Endothelial cell of umbilical vein (primary cell): ENCODE measurements at regions not wholly inside any gene's neighbourhood (a gene's known extent, or its start where the extent isn't known, plus 50 kb on each side); places are given as distances from the start of the nearest gene placed in this dataset.

ENCODE experiments used
- BruUV-seq: library from RNA; stranded (reverse); fragments of 400-500 nt; replicated peaks from 2 replicates; lab custom pipeline; 2021; lab: Mats Ljungman, UMichigan
- CTCF ChIA-PET: fragments of 300-600, 350-600 bp; sonication (Branson Sonifier 250); formaldehyde crosslinking; loops from one replicate; lab custom pipeline; 2021; ENCODE audit warnings: antibody characterized with exemption, inconsistent platforms; lab: Charles Lee
- POLR2A ChIA-PET: fragments of 300-600, 350-600 bp; sonication (Branson Sonifier 250); formaldehyde crosslinking; loops from one replicate; lab custom pipeline; 2021; ENCODE audit warnings: antibody characterized with exemption, inconsistent platforms; lab: Charles Lee
- DNase-seq: peaks from one replicate; pipeline ENCODE4 v3.0.0-alpha.2; 2011; ENCODE audit warnings: low read depth, low spot score
- FAIRE-seq: peaks from 2 replicates; lab custom pipeline; 2011; peaks lifted over from hg19 to GRCh38; lab: Jason Lieb, UNC
- H2AFZ ChIP-seq: 2 replicates; pipeline ENCODE4 v1.6.0; 2012; ENCODE audit warnings: low read depth, low read length, control low read depth, inconsistent platforms
- H3K27ac ChIP-seq: 2 replicates; pipeline ENCODE4 v1.5.1; 2011; ENCODE audit warnings: low read depth, mild to moderate bottlenecking, control low read depth, low read length, moderate library complexity; ENCODE audit not compliant: insufficient read depth
- H3K27me3 ChIP-seq, 2 experiments: 2 replicates each; pipeline versions ENCODE4 v1.6.0 to v1.6.1; 2011; ENCODE audit warnings: low read length in 2 of 2, mixed read lengths in 1 of 2; ENCODE audit not compliant: control insufficient read depth in 2 of 2, insufficient read depth in 2 of 2
- H3K36me3 ChIP-seq, 2 experiments: 2 replicates in 1 of 2; 3 replicates in 1 of 2; pipeline ENCODE4 v1.5.1; 2011; ENCODE audit warnings: low read length in 2 of 2, mild to moderate bottlenecking in 1 of 2, moderate library complexity in 1 of 2; ENCODE audit not compliant: control insufficient read depth in 2 of 2, insufficient read depth in 2 of 2; ENCODE audit errors: extremely low read depth in 1 of 2
- H3K4me1 ChIP-seq: 3 replicates; pipeline ENCODE4 v1.5.1; 2011; ENCODE audit warnings: mild to moderate bottlenecking, low read length; ENCODE audit not compliant: control insufficient read depth, insufficient read depth; ENCODE audit errors: extremely low read depth
- H3K4me2 ChIP-seq: 2 replicates; pipeline ENCODE4 v1.6.1; 2011; ENCODE audit warnings: low read length, control low read depth, mixed read lengths; ENCODE audit not compliant: insufficient read depth
- H3K4me3 ChIP-seq, 3 experiments: fragments of 200-600 bp in 1 of 3; sonication (generic), shearing (Covaris generic) in 1 of 3; replicated peaks in 1 of 3; 2 replicates each; pipeline ENCODE4 v1.5.1; 2011 to 2016; ENCODE audit warnings: control low read depth in 3 of 3, low read length in 3 of 3, mild to moderate bottlenecking in 2 of 3, inconsistent platforms in 1 of 3, low read depth in 1 of 3, moderate library complexity in 1 of 3; ENCODE audit not compliant: insufficient read depth in 1 of 3
- H3K79me2 ChIP-seq: 2 replicates; pipeline ENCODE4 v1.6.0; 2012; ENCODE audit warnings: low read length, inconsistent platforms; ENCODE audit not compliant: control insufficient read depth, insufficient read depth
- H3K9ac ChIP-seq: replicated peaks from 2 replicates; pipeline ENCODE3; 2011; ENCODE audit warnings: low read length, control low read depth; ENCODE audit not compliant: insufficient read depth; ENCODE audit errors: extremely low read depth
- H3K9me1 ChIP-seq: replicated peaks from 3 replicates; pipeline ENCODE4 v1.6.0; 2011; ENCODE audit warnings: mild to moderate bottlenecking, low read length; ENCODE audit not compliant: control insufficient read depth, insufficient read depth; ENCODE audit errors: extremely low read depth
- H3K9me3 ChIP-seq: replicated peaks from 2 replicates; pipeline ENCODE4 v1.5.1; 2012; ENCODE audit warnings: low read length, inconsistent platforms; ENCODE audit not compliant: control insufficient read depth, insufficient read depth
- H4K20me1 ChIP-seq: replicated peaks from 2 replicates; pipeline ENCODE3; 2011; ENCODE audit warnings: mild to moderate bottlenecking, low read length; ENCODE audit not compliant: control insufficient read depth, insufficient read depth; ENCODE audit errors: extremely low read depth
- EZH2 ChIP-seq: IDR thresholded peaks from 2 replicates; pipeline ENCODE4 v1.6.1; 2012; ENCODE audit warnings: borderline replicate concordance, low read depth, mild to moderate bottlenecking, moderate library complexity, low read length, inconsistent platforms; ENCODE audit not compliant: severe bottlenecking
- FOS ChIP-seq: IDR thresholded peaks from 2 replicates; pipeline ENCODE4 v1.6.1; 2011; ENCODE audit warnings: mild to moderate bottlenecking, low read length, moderate library complexity, borderline replicate concordance; ENCODE audit not compliant: insufficient read depth
- GATA2 ChIP-seq: IDR thresholded peaks from 2 replicates; pipeline ENCODE4 v1.7.0; 2011; ENCODE audit warnings: low read depth, mild to moderate bottlenecking, moderate library complexity, mixed read lengths, low read length; ENCODE audit not compliant: insufficient read length, insufficient read depth
- JUN ChIP-seq: IDR thresholded peaks from 2 replicates; pipeline ENCODE4 v1.6.1; 2011; ENCODE audit warnings: borderline replicate concordance, low read depth; ENCODE audit not compliant: insufficient read length, insufficient read depth
- MYC ChIP-seq: IDR thresholded peaks from one replicate; pipeline ENCODE4 v1.6.1; 2011; ENCODE audit warnings: mild to moderate bottlenecking, low read depth, low read length
- POLR2A ChIP-seq: IDR thresholded peaks from 2 replicates; pipeline ENCODE4 v1.6.1; 2012; ENCODE audit warnings: low read depth, mild to moderate bottlenecking, control low read depth, low read length
- POLR2AphosphoS5 ChIP-seq: IDR thresholded peaks from 2 replicates; pipeline ENCODE4 v1.6.1; 2012; ENCODE audit warnings: low read depth, mild to moderate bottlenecking, control low read depth, low read length, moderate library complexity; ENCODE audit not compliant: insufficient read depth
- dilution Hi-C: fragments of 300-500 bp; cut with MboI; formaldehyde crosslinking; loops from one replicate; pipeline ENCODE4 v1.15.0; 2019; ENCODE audit warnings: low sequenced_read_pairs; ENCODE audit not compliant: extremely low pct_ligation_motif_present
- intact Hi-C: fragments of 100-400 bp; cut with micrococcal nuclease; formaldehyde crosslinking; loops from one replicate; pipeline ENCODE4 v1.10.0; 2022
- TF ChIP-seq, protein P1 (sequence below): IDR thresholded peaks from 2 replicates; pipeline ENCODE4 v1.6.1; 2011; ENCODE audit not compliant: insufficient read depth, insufficient read length
- TF ChIP-seq, protein P2 (sequence below), 2 donors: IDR thresholded peaks; 1 replicate in 1 of 2; 2 replicates in 1 of 2; pipeline ENCODE4 v1.5.1; 2011; ENCODE audit warnings: low read length in 2 of 2, mild to moderate bottlenecking in 2 of 2, moderate library complexity in 2 of 2, control low read depth in 1 of 2, inconsistent platforms in 1 of 2, low read depth in 1 of 2; ENCODE audit not compliant: insufficient read depth in 1 of 2; ENCODE audit errors: extremely low read depth in 1 of 2

DNA sequence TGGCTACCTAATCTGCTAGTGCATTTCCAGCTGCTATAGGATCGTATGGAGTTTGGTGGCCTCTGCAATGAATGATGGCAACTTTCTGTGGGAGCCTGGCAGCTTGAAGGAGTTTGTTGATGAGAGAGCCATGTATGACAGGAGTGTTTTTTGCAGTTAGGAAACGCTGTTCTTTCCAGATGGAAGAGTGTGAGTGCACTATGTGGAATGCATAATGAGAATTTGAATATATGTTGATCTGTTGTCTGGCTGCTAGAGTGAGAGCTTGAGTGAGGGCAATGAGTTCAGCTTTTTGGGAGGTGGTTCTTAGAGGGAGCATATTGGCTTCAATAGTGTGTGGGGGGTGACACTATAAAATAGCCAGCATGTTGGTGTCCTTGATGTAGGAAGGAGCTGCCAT lies 51.0 kb upstream of the APOBEC4 start:
- dilution Hi-C loops, result no loop called here

More for the DNA sequence above, 51.0 kb upstream of the APOBEC4 start:
- Histone ChIP-seq H3K9me1 (no peaks in the 10 kb centered on the region), H3K79me2 (no peaks in the 10 kb centered on the region), H3K9me3 (no peaks in the 10 kb centered on the region), H3K27me3 (no peaks in the 10 kb centered on the region), H2AFZ (no peak overlapping the region), H3K36me3 (no peaks in the 10 kb centered on the region), H3K4me3 (no peak overlapping the region), H3K4me1 (no peaks in the 10 kb centered on the region), H4K20me1 (no peaks in the 10 kb centered on the region), H3K9ac (no peak overlapping the region), H3K4me2 (no peak overlapping the region), H3K27ac (no peak overlapping the region)
- ChIA-PET POLR2A (no interaction called here), CTCF (interaction anchor here (1.6 kb wide), 1 partner anchor 212 kb away, joined by 4 read pairs; no protein-coding TSS in a partner anchor)
- DNase-seq (no peak), FAIRE-seq (no peak)
- intact Hi-C loops, result no loop called here
- BruUV-seq, result no TSS peak
- TF ChIP-seq POLR2A, result no peak
- no peak for TF ChIP-seq EZH2
- TF ChIP-seq POLR2AphosphoS5, result no peak
- TF ChIP-seq, protein P1, sequence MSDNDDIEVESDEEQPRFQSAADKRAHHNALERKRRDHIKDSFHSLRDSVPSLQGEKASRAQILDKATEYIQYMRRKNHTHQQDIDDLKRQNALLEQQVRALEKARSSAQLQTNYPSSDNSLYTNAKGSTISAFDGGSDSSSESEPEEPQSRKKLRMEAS, result no peak
- no peak for TF ChIP-seq GATA2
- no peak for TF ChIP-seq MYC
- TF ChIP-seq, protein P2, sequence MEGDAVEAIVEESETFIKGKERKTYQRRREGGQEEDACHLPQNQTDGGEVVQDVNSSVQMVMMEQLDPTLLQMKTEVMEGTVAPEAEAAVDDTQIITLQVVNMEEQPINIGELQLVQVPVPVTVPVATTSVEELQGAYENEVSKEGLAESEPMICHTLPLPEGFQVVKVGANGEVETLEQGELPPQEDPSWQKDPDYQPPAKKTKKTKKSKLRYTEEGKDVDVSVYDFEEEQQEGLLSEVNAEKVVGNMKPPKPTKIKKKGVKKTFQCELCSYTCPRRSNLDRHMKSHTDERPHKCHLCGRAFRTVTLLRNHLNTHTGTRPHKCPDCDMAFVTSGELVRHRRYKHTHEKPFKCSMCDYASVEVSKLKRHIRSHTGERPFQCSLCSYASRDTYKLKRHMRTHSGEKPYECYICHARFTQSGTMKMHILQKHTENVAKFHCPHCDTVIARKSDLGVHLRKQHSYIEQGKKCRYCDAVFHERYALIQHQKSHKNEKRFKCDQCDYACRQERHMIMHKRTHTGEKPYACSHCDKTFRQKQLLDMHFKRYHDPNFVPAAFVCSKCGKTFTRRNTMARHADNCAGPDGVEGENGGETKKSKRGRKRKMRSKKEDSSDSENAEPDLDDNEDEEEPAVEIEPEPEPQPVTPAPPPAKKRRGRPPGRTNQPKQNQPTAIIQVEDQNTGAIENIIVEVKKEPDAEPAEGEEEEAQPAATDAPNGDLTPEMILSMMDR (IDR thresholded peaks at IDR 0.05; ENCODE audit: extremely low read depth in 1 of 2, insufficient read depth in 1 of 2, low read depth in 1 of 2, low read length in 2 of 2), result no peak
- no peak for TF ChIP-seq FOS
- no peak for TF ChIP-seq JUN
